OCI-LY3 (cell line): ENCODE measurements at regions not wholly inside any gene's neighbourhood (a gene's known extent, or its start where the extent isn't known, plus 50 kb on each side); places are given as distances from the start of the nearest gene placed in this dataset.

Experiments
- EZH2phosphoT487 ChIP-seq: fragments of 200-600 bp; shearing (Covaris generic); IDR thresholded peaks from 2 replicates; pipeline ENCODE4 v1.6.1; 2018; ENCODE audit warnings: antibody characterized with exemption, mixed run types, low read depth
- TF ChIP-seq, protein P1 (sequence below): fragments of 200-600, 300-600 bp; sonication (generic); IDR thresholded peaks from 2 replicates; pipeline ENCODE4 v1.5.1; 2014; ENCODE audit warnings: antibody characterized with exemption, low read length, low read depth

DNA sequence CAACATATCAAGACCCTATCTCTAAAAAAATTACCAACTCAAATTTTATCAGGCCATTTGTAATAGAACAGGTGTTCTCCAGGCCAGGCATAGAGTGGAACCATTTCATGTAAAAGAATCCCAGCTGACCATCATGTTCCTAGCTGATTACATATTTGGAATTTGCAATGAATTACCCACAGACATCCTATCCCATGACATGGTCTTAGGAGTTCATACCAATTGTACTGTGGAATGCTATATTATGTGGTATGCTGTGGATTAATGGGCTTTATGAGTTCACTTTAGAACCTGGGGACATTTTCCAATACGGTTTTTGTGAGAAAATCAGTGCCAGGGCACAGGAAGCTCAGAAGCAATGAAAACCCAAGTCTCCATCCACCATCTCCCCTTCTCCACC is 110.3 kb downstream of the ZNF281 start:
- TF ChIP-seq, protein P1, sequence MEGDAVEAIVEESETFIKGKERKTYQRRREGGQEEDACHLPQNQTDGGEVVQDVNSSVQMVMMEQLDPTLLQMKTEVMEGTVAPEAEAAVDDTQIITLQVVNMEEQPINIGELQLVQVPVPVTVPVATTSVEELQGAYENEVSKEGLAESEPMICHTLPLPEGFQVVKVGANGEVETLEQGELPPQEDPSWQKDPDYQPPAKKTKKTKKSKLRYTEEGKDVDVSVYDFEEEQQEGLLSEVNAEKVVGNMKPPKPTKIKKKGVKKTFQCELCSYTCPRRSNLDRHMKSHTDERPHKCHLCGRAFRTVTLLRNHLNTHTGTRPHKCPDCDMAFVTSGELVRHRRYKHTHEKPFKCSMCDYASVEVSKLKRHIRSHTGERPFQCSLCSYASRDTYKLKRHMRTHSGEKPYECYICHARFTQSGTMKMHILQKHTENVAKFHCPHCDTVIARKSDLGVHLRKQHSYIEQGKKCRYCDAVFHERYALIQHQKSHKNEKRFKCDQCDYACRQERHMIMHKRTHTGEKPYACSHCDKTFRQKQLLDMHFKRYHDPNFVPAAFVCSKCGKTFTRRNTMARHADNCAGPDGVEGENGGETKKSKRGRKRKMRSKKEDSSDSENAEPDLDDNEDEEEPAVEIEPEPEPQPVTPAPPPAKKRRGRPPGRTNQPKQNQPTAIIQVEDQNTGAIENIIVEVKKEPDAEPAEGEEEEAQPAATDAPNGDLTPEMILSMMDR, result no peak
- TF ChIP-seq EZH2phosphoT487, result no peak
